BE2C (cell line): ENCODE measurements at regions not wholly inside any gene's neighbourhood (a gene's known extent, or its start where the extent isn't known, plus 50 kb on each side); places are given as distances from the start of the nearest gene placed in this dataset.

ENCODE experiments used
- DNase-seq: peaks from one replicate; pipeline ENCODE4 v3.0.0-alpha.2; 2020
- H3K27me3 ChIP-seq: fragments of 250-450 bp; sonication (Bioruptor Pico); 2 replicates; pipeline ENCODE4 v1.5.1; 2020; ENCODE audit warnings: mild to moderate bottlenecking
- H3K36me3 ChIP-seq: fragments of 250-450 bp; sonication (Bioruptor Pico); 2 replicates; pipeline ENCODE4 v1.5.1; 2020; ENCODE audit warnings: mild to moderate bottlenecking
- H3K4me1 ChIP-seq: fragments of 250-450 bp; sonication (Bioruptor Pico); 2 replicates; pipeline ENCODE4 v1.5.1; 2020
- H3K4me3 ChIP-seq: 2 replicates; pipeline ENCODE4 v1.5.1; 2011; ENCODE audit warnings: low read depth, low read length
- H3K9me3 ChIP-seq: fragments of 250-450 bp; sonication (Bioruptor Pico); 2 replicates; pipeline ENCODE4 v1.5.1; 2020
- CTCF ChIP-seq: IDR thresholded peaks from 2 replicates; pipeline ENCODE4 v1.5.1; 2012; ENCODE audit warnings: mild to moderate bottlenecking, low read depth, low read length

- Histone ChIP-seq H3K9me3 (no peaks in the 10 kb centered on the region), H3K27me3 (no peaks in the 10 kb centered on the region), H3K4me1 (no peaks in the 10 kb centered on the region), H3K4me3 (no peak overlapping the region), H3K36me3 (no peaks in the 10 kb centered on the region)
- TF ChIP-seq CTCF: no peak
- DNase-seq: no peak
These were observed 318.9 kb downstream of the AJAP1 start for GRCh38 chr1:4973341-4973740.

- H3K36me3 ChIP-seq: no peaks in the 10 kb centered on the region
- DNase-seq: no peak
- no peaks in the 10 kb centered on the region for H3K4me1 ChIP-seq
- H3K27me3 ChIP-seq: no peaks in the 10 kb centered on the region
- no peaks in the 10 kb centered on the region for H3K9me3 ChIP-seq
- H3K4me3 ChIP-seq: no peak overlapping the region
- no peak for TF ChIP-seq CTCF
These were observed 318.4 kb downstream of the AJAP1 start for GRCh38 chr1:4972761-4973320.

GRCh38 chr1:4971666-4972065 lies 317.3 kb downstream of the AJAP1 start:
- Histone ChIP-seq H3K4me1 (no peaks in the 10 kb centered on the region), H3K27me3 (no peaks in the 10 kb centered on the region), H3K36me3 (no peaks in the 10 kb centered on the region), H3K4me3 (no peak overlapping the region), H3K9me3 (no peaks in the 10 kb centered on the region)
- no peak for TF ChIP-seq CTCF
- no peak for DNase-seq

GRCh38 chr1:4970532-4970931 lies 316.1 kb downstream of the AJAP1 start:
- Histone ChIP-seq H3K9me3 (no peaks in the 10 kb centered on the region), H3K36me3 (no peaks in the 10 kb centered on the region), H3K27me3 (no peaks in the 10 kb centered on the region), H3K4me1 (no peaks in the 10 kb centered on the region), H3K4me3 (no peak overlapping the region)
- DNase-seq: no peak
- TF ChIP-seq CTCF: no peak

GRCh38 chr1:4969556-4970129 lies 315.2 kb downstream of the AJAP1 start:
- TF ChIP-seq CTCF: no peak
- Histone ChIP-seq H3K9me3 (no peaks in the 10 kb centered on the region), H3K4me1 (no peaks in the 10 kb centered on the region), H3K4me3 (no peak overlapping the region), H3K36me3 (no peaks in the 10 kb centered on the region), H3K27me3 (no peaks in the 10 kb centered on the region)
- no peak for DNase-seq

GRCh38 chr1:4965346-4966075 lies 311.1 kb downstream of the AJAP1 start:
- no peak for TF ChIP-seq CTCF
- H3K9me3 ChIP-seq: no peaks in the 10 kb centered on the region
- no peak for DNase-seq
- H3K4me3 ChIP-seq: no peak overlapping the region
- H3K4me1 ChIP-seq: no peaks in the 10 kb centered on the region
- no peaks in the 10 kb centered on the region for H3K36me3 ChIP-seq
- H3K27me3 ChIP-seq: no peaks in the 10 kb centered on the region
